ENCODE measurements at regions not wholly inside any gene's neighbourhood (a gene's known extent, or its start where the extent isn't known, plus 50 kb on each side); places are given as distances from the start of the nearest gene placed in this dataset.
A peak's percentile ranks its signal among the peaks of the same experiment; 100 is the strongest.

DNA sequence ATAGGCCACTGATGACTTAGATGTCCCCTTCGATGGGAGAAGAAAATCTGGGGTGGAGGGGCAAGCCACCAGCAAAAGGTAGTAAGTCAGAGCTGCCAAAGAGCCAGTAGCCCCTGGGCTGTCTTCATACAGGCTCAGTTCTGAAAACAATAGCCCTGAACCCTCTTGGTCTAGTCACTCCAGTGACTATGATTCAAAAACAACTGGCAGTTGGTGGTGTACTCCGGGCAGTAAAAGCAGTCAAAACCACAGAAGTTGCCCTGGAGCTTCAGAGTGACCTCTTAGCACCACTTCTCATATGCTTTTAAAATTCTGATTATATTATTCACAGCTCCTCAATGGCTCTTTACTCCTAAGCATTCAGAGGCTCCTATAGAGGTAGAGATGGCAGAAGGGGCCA is 164.3 kb upstream of the MAMLD1 start:
- no peak overlapping the region for H3K4me3 ChIP-seq (replicated peaks; ENCODE audit: low read depth, low read length)
- TF ChIP-seq, protein P1, sequence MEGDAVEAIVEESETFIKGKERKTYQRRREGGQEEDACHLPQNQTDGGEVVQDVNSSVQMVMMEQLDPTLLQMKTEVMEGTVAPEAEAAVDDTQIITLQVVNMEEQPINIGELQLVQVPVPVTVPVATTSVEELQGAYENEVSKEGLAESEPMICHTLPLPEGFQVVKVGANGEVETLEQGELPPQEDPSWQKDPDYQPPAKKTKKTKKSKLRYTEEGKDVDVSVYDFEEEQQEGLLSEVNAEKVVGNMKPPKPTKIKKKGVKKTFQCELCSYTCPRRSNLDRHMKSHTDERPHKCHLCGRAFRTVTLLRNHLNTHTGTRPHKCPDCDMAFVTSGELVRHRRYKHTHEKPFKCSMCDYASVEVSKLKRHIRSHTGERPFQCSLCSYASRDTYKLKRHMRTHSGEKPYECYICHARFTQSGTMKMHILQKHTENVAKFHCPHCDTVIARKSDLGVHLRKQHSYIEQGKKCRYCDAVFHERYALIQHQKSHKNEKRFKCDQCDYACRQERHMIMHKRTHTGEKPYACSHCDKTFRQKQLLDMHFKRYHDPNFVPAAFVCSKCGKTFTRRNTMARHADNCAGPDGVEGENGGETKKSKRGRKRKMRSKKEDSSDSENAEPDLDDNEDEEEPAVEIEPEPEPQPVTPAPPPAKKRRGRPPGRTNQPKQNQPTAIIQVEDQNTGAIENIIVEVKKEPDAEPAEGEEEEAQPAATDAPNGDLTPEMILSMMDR (IDR thresholded peaks at IDR 0.05; ENCODE audit: low read length, missing control alignments), result no peak
- DNase-seq (ENCODE audit: low read depth), result no peak

DNA sequence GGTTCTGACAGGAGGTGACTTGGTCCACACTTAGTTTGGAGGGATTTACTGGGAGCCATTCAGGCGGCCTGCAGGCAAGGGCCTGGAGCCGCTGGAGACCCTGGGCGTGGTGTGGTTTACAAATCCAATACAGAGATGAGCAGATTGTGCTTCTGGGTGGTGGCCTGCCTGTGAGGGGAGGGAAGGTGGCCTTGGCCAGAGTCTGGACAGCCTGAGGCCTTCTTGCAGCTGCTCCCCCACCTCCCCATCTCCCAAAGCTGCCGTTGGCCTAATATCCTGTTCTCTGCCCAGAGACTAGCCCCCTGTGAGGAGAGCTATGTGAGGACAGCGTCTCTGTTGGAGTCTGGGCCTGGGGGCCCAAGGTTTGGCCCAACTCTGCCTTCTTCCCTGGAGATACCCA is 163.9 kb upstream of the MAMLD1 start:
- no peak overlapping the region for H3K4me3 ChIP-seq (replicated peaks; ENCODE audit: low read depth, low read length)
- TF ChIP-seq, protein P1 (IDR thresholded peaks at IDR 0.05; ENCODE audit: low read length, missing control alignments), result no peak
- no peak for DNase-seq (ENCODE audit: low read depth)

DNA sequence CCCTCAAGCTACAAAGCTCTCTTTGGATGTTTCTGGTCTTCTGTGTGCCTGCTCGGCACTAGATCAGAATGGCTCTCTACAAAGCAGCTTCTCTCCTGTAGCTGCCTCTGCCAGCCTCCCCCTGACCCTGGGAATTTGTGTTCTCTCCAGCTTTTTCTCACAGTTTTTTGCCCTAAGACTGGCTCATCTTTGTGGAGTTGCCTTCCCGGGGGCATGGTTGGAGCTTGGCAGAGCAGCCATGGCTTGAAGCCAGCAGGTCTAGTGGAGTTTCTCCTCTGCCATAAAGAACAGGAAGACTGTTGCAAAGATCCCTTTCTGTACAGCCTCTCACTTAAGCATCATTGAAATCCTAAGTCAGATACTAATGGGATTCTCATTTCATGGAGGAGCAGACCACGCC is 163.3 kb upstream of the MAMLD1 start:
- H3K4me3 ChIP-seq (replicated peaks; ENCODE audit: low read depth, low read length), result no peak overlapping the region
- TF ChIP-seq, protein P1 (IDR thresholded peaks at IDR 0.05; ENCODE audit: low read length, missing control alignments), result no peak
- DNase-seq (ENCODE audit: low read depth), result no peak

DNA sequence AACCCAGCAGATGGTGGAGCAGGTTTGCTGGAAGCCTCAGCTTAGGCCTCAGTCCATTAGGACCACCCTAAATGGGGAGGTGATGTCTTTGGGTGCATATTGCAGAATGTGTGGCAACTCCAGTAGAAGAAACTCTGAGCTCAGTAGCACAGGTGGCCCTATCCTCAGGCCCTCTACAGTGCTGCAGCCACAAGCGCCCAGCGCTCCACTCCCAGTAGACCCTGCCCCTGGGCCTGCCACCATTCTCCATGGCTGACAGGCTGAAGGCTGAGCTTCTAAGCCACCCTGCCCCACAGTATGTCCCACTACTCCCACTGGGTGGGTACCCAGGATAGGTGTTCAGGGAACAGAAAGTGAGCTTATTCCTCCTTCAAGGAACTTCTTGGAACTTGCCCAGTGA is 162.8 kb upstream of the MAMLD1 start:
- no peak overlapping the region for H3K4me3 ChIP-seq (replicated peaks; ENCODE audit: low read depth, low read length)
- no peak for DNase-seq (ENCODE audit: low read depth)
- TF ChIP-seq, protein P1 (IDR thresholded peaks at IDR 0.05; ENCODE audit: low read length, missing control alignments), result no peak

DNA sequence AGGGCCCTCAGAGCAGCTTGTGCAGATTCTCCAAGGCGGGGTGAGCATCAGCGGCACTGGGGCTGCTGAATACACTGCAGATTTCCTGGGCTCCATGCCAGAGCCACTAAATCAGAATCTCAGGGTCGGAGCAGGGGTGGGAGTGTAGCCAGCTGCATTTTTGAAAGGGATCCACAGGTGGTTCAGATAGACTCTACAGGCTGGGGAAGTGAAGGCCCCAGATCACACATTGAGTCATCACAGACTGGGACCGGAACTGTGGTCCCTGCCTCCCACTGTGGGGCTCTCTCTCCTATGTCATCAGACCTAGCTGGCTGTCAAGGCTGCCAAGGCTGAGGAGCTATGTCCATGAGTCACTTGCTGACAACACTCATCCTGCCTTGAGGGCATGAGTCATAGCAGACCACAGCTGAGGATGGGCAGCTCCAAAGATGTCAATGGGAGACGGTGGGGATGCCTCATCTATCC is 162.3 kb upstream of the MAMLD1 start:
- H3K4me3 ChIP-seq (replicated peaks; ENCODE audit: low read depth, low read length), result no peak overlapping the region
- TF ChIP-seq, protein P1 (IDR thresholded peaks at IDR 0.05; ENCODE audit: low read length, missing control alignments), result no peak
- DNase-seq (ENCODE audit: low read depth), result peak; percentile 94

DNA sequence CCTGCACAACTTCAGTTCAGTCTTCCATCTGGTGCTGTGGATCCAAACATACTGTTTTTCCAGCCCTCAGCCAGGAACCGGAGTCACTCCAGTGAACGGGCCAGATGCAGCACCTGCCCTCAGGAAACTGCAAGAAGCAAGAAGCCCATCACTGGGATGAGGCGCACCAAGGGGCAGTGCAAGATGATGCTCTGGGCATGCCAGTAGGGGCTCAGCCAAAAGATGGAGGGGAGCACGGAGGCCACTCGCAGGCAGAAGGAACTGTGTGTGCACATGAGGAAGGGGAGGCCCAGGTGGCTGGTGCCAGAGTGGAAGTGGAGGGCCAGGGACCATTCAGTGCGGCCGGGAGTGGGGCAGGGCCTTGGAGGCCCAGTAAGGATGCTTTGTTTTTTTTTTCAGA is 161.7 kb upstream of the MAMLD1 start:
- no peak overlapping the region for H3K4me3 ChIP-seq (replicated peaks; ENCODE audit: low read depth, low read length)
- TF ChIP-seq, protein P1 (IDR thresholded peaks at IDR 0.05; ENCODE audit: low read length, missing control alignments), result no peak
- DNase-seq (ENCODE audit: low read depth), result no peak

DNA sequence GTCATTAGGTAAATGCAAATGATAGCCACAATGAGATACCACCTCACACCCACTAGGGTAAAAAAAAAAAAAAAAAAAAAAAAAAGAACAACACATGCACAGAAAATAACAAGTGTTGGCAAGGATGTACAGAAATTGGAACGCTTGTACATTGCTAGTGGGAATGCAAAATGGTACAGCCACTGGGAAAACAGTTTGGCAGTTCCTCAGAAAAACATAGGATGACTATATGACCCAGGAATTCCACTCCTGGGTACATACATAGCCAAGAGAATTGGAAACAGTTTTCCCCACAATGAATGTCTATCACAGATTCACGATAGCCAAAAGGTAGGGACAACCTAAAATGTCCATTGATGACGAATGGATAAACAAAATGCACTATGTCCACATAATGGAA is 161.3 kb upstream of the MAMLD1 start:
- TF ChIP-seq, protein P1 (IDR thresholded peaks at IDR 0.05; ENCODE audit: low read length, missing control alignments), result no peak
- DNase-seq (ENCODE audit: low read depth), result no peak

More for the DNA sequence above, 161.3 kb upstream of the MAMLD1 start:
- H3K4me3 ChIP-seq (replicated peaks; ENCODE audit: low read depth, low read length), result no peak overlapping the region
